Activated B cell treated with CpG ODN at 0.5 μM for 24 hours (primary cell): ENCODE measurements at regions not wholly inside any gene's neighbourhood (a gene's known extent, or its start where the extent isn't known, plus 50 kb on each side); places are given as distances from the start of the nearest gene placed in this dataset.

Experiments
- ATAC-seq: fragments of 200-7000 bp; cut with Tn5 transposase; one replicate; pipeline ENCODE4 v1.10.0; 2021; ENCODE audit warnings: low read depth, mild to moderate bottlenecking, moderate library complexity
- CTCF ChIA-PET: fragments of 350-600 bp; sonication (Branson Sonifier 250); formaldehyde crosslinking; loops from one replicate; lab custom pipeline; 2021; ENCODE audit warnings: antibody characterized with exemption; lab: Charles Lee
- POLR2A ChIA-PET: fragments of 350-600 bp; sonication (Branson Sonifier 250); formaldehyde crosslinking; loops from one replicate; lab custom pipeline; 2021; ENCODE audit warnings: antibody characterized with exemption; lab: Charles Lee
- DNase-seq: peaks from one replicate; pipeline ENCODE4 v3.0.0; 2022
- H3K27ac Mint-ChIP-seq: one replicate; pipeline ENCODE4 v1.8.0; 2020; ENCODE audit warnings: mixed read lengths
- H3K27me3 Mint-ChIP-seq: one replicate; pipeline ENCODE4 v1.8.0; 2021; ENCODE audit warnings: mixed read lengths
- H3K36me3 Mint-ChIP-seq: one replicate; pipeline ENCODE4 v1.8.0; 2021; ENCODE audit warnings: low read depth, mixed read lengths
- H3K4me1 Mint-ChIP-seq: one replicate; pipeline ENCODE4 v1.8.0; 2021; ENCODE audit warnings: mixed read lengths
- H3K4me3 Mint-ChIP-seq: one replicate; pipeline ENCODE4 v1.8.0; 2020; ENCODE audit warnings: mild to moderate bottlenecking, mixed read lengths
- H3K9me3 Mint-ChIP-seq: one replicate; pipeline ENCODE4 v1.8.0; 2020; ENCODE audit warnings: mixed read lengths
- intact Hi-C: fragments of 100-400 bp; cut with micrococcal nuclease; formaldehyde crosslinking; loops from one replicate; pipeline ENCODE4 v1.15.1; 2024
- TF ChIP-seq, protein P1 (sequence below): fragments of 200-600 bp; IDR thresholded peaks from one replicate; pipeline ENCODE4 v1.8.0; 2022; ENCODE audit warnings: antibody characterized with exemption, mild to moderate bottlenecking

- H3K4me1 Mint-ChIP-seq = no peaks in the 10 kb centered on the region
- ChIA-PET CTCF (no interaction called here), POLR2A (no interaction called here)
- DNase-seq (no peak), ATAC-seq (no peak)
- peaks cover 5% of the 10 kb centered on the region for H3K9me3 Mint-ChIP-seq
- no peaks in the 10 kb centered on the region for H3K27me3 Mint-ChIP-seq
- TF ChIP-seq, protein P1, sequence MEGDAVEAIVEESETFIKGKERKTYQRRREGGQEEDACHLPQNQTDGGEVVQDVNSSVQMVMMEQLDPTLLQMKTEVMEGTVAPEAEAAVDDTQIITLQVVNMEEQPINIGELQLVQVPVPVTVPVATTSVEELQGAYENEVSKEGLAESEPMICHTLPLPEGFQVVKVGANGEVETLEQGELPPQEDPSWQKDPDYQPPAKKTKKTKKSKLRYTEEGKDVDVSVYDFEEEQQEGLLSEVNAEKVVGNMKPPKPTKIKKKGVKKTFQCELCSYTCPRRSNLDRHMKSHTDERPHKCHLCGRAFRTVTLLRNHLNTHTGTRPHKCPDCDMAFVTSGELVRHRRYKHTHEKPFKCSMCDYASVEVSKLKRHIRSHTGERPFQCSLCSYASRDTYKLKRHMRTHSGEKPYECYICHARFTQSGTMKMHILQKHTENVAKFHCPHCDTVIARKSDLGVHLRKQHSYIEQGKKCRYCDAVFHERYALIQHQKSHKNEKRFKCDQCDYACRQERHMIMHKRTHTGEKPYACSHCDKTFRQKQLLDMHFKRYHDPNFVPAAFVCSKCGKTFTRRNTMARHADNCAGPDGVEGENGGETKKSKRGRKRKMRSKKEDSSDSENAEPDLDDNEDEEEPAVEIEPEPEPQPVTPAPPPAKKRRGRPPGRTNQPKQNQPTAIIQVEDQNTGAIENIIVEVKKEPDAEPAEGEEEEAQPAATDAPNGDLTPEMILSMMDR = no peak
- H3K4me3 Mint-ChIP-seq = no peak overlapping the region
- H3K36me3 Mint-ChIP-seq = no peaks in the 10 kb centered on the region
- intact Hi-C loops = loop anchor here (5.0 kb wide), 1 partner anchor 49 kb away; no protein-coding TSS in a partner anchor
- H3K27ac Mint-ChIP-seq = no peak overlapping the region
Measured at GRCh38 chr9:12441506-12441905, 251.7 kb upstream of the TYRP1 start.

GRCh38 chr9:12448246-12448645, 244.9 kb upstream of the TYRP1 start:
- H3K9me3 Mint-ChIP-seq = peaks cover 8% of the 10 kb centered on the region

DNA sequence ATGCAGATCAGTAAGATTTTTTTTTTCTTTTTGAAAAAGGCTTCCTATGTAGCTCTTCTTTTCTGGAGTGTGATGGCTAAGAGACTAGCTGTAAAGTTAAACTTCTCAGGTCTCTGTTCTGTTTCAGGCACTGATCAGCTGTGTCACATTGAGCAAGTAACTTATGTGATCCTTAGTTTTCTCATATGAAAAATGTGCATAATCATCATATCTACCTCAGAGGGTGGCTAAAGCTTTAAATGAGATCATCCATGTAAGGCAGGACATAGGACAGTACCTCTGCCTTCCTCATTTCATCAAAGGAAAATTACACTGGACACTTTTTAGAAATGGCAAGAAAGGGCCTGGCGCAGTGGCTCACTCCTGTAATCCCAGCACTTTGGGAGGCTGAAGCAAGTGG, 235.9 kb upstream of the TYRP1 start:
- H3K27ac Mint-ChIP-seq = no peak overlapping the region
- H3K36me3 Mint-ChIP-seq = no peaks in the 10 kb centered on the region
- TF ChIP-seq, protein P1 = no peak
- H3K4me3 Mint-ChIP-seq = no peak overlapping the region
- ATAC-seq (no peak), DNase-seq (no peak)
- no peaks in the 10 kb centered on the region for H3K9me3 Mint-ChIP-seq
- intact Hi-C loops = no loop called here
- ChIA-PET POLR2A (no interaction called here), CTCF (no interaction called here)
- no peaks in the 10 kb centered on the region for H3K27me3 Mint-ChIP-seq
- H3K4me1 Mint-ChIP-seq = no peaks in the 10 kb centered on the region

More at GRCh38 chr9:12448246-12448645, 244.9 kb upstream of the TYRP1 start:
- TF ChIP-seq, protein P1 = no peak
- H3K36me3 Mint-ChIP-seq = no peaks in the 10 kb centered on the region
- no peaks in the 10 kb centered on the region for H3K27me3 Mint-ChIP-seq
- no peak overlapping the region for H3K4me3 Mint-ChIP-seq
- H3K27ac Mint-ChIP-seq = no peak overlapping the region
- ChIA-PET CTCF (no interaction called here), POLR2A (no interaction called here)
- intact Hi-C loops = no loop called here
- H3K4me1 Mint-ChIP-seq = no peaks in the 10 kb centered on the region
- no peak for DNase-seq
- no peak for ATAC-seq

DNA sequence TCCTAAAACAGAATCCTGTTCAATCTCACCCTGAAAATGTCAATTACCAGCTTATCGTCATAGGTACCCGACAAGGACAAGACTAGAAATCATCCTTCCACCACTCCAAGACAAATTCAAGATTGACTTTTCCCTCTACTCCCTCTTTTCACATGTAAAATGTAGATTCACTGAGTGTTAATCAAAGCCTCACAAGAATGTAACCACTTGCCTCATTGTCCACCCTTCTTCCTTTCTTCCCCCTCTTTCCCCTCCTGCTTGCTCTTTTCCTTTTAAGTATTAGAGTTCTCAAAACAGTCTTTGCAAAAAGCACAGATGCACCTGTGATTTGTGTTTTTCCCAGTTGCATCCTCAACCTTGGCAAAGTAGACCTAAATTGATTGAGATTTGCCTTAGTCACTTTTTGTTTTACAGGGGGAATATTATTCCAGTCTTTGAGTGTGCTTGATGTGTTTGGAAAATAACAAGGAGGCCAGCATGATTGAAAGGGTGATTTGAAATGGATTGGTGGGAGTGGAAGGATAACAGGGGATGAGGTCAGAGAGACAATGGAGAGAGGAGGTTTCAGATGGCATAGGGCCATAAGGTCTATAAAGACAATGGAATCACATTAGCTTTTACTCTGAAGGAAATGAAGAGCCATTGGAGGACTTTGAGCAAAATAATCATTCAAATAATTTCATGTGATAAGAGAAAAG, 231.3 kb upstream of the TYRP1 start:
- DNase-seq (no peak), ATAC-seq (no peak)
- intact Hi-C loops = no loop called here
- Mint-ChIP-seq H3K27me3 (no peaks in the 10 kb centered on the region), H3K36me3 (no peaks in the 10 kb centered on the region), H3K27ac (no peak overlapping the region), H3K4me1 (no peaks in the 10 kb centered on the region), H3K9me3 (no peaks in the 10 kb centered on the region), H3K4me3 (no peak overlapping the region)
- TF ChIP-seq, protein P1 = no peak
- CTCF ChIA-PET = no interaction called here
- POLR2A ChIA-PET = no interaction called here

DNA sequence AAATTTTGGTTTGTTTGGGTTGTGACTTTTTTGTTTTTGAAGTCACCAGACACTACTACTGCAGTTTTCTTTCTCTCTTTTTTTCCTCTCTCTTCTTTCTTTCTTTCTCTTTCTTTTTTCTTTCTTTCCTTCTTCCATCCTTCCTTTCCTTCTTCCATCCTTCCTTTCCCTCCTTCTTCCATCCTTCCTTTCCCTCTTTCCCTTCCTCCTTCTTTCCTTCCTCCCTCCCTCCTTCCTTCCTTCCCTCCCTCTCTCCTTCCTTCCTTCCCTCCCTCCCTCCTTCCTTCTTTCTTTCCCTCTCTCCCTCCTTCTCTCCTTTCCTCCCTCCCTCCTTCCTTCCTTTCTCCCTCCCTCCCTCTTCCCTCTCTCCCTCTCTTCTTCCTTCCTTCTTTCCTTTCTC, 230.3 kb upstream of the TYRP1 start:
- intact Hi-C loops = no loop called here
- no peak for DNase-seq
- Mint-ChIP-seq H3K4me3 (no peak overlapping the region), H3K36me3 (no peaks in the 10 kb centered on the region), H3K9me3 (no peaks in the 10 kb centered on the region), H3K27me3 (no peaks in the 10 kb centered on the region), H3K27ac (no peak overlapping the region), H3K4me1 (no peaks in the 10 kb centered on the region)
- CTCF ChIA-PET = no interaction called here
- POLR2A ChIA-PET = no interaction called here
- no peak for ATAC-seq
- TF ChIP-seq, protein P1 = no peak
